HCT116 (cell line): ENCODE measurements at regions not wholly inside any gene's neighbourhood (a gene's known extent, or its start where the extent isn't known, plus 50 kb on each side); places are given as distances from the start of the nearest gene placed in this dataset.

Experiments
- ATAC-seq: fragments of 200-7000 bp; cut with Tn5 transposase; 2 replicates; pipeline ENCODE4 v1.9.1; 2020; ENCODE audit warnings: mild to moderate bottlenecking, moderate library complexity
- BruUV-seq: library from RNA; stranded (reverse); fragments of 400-500 nt; replicated peaks from 2 replicates; lab custom pipeline; 2021; lab: Mats Ljungman, UMichigan
- CTCF ChIA-PET: fragments of 300-600 bp; sonication (Branson Sonifier 250); formaldehyde crosslinking; loops from one replicate; lab custom pipeline; 2021; ENCODE audit warnings: antibody characterized with exemption; lab: Charles Lee
- POLR2A ChIA-PET: fragments of 300-600, 350-600 bp; sonication (Branson Sonifier 250); formaldehyde crosslinking; loops from one replicate; lab custom pipeline; 2021; ENCODE audit warnings: antibody characterized with exemption; lab: Charles Lee
- RAD21 ChIA-PET, 2 experiments: fragments of 300-600 bp; sonication (Branson Sonifier 250); formaldehyde crosslinking; loops; one replicate each; lab custom pipeline; 2023; ENCODE audit warnings: low total read pairs in 2 of 2; ENCODE audit not compliant: uncharacterized antibody in 2 of 2, unreplicated experiment in 2 of 2, low non-redundant PET in 1 of 2; lab: Charles Lee
- DNase-seq: peaks from one replicate; pipeline ENCODE4 v3.0.0-alpha.2; 2010; ENCODE audit warnings: low read depth, low spot score
- H2AFZ ChIP-seq: fragments of 200-600 bp; shearing (Covaris generic), sonication (generic); 2 replicates; pipeline ENCODE4 v1.6.1; 2017; ENCODE audit warnings: low read depth, mixed run types, mixed read lengths, antibody characterized with exemption, low read length; ENCODE audit not compliant: poor library complexity, severe bottlenecking
- H3K27ac ChIP-seq: 2 replicates; pipeline ENCODE4 v1.5.1; 2012; ENCODE audit warnings: low read depth, low read length
- H3K27me3 ChIP-seq: fragments of 200-600 bp; sonication (generic); 2 replicates; pipeline ENCODE4 v1.6.1; 2016; ENCODE audit warnings: mixed run types, low read length, mixed read lengths; ENCODE audit not compliant: insufficient read depth
- H3K36me3 ChIP-seq, 2 experiments: fragments of 200-500 bp in 1 of 2; fragments of 200-600 bp in 1 of 2; sonication (Bioruptor generic) in 1 of 2; sonication (generic) in 1 of 2; 2 replicates each; pipeline versions ENCODE4 v1.5.1 to v1.6.1; 2014 to 2016; ENCODE audit warnings: low read length in 2 of 2, inconsistent platforms in 1 of 2, mixed read lengths in 1 of 2, mixed run types in 1 of 2; ENCODE audit not compliant: insufficient read depth in 2 of 2, control insufficient read depth in 1 of 2
- H3K4me1 ChIP-seq, 2 experiments: fragments of 200-600 bp in 1 of 2; sonication (generic) in 1 of 2; 2 replicates each; pipeline versions ENCODE4 v1.5.1 to v1.6.1; 2012 to 2017; ENCODE audit warnings: low read length in 2 of 2, inconsistent platforms in 1 of 2, mild to moderate bottlenecking in 1 of 2, mixed read lengths in 1 of 2, mixed run types in 1 of 2, moderate library complexity in 1 of 2; ENCODE audit not compliant: insufficient read depth in 2 of 2, control insufficient read depth in 1 of 2
- H3K4me2 ChIP-seq: fragments of 200-600 bp; sonication (generic); 2 replicates; pipeline ENCODE4 v1.6.1; 2017; ENCODE audit warnings: mixed run types, low read length, mixed read lengths
- H3K4me3 ChIP-seq, 2 experiments: fragments of 200-600 bp in 1 of 2; sonication (generic) in 1 of 2; replicated peaks in 1 of 2; 2 replicates each; pipeline ENCODE4 v1.5.1; 2011 to 2016; ENCODE audit warnings: low read length in 2 of 2, control low read depth in 1 of 2, low read depth in 1 of 2, mild to moderate bottlenecking in 1 of 2, mixed read lengths in 1 of 2, mixed run types in 1 of 2
- H3K79me2 ChIP-seq: fragments of 200-600 bp; sonication (generic); 2 replicates; pipeline ENCODE4 v1.6.1; 2017; ENCODE audit warnings: mild to moderate bottlenecking, mixed run types, low read length, moderate library complexity, mixed read lengths; ENCODE audit not compliant: insufficient read depth
- H3K9ac ChIP-seq: fragments of 200-600 bp; sonication (generic); 2 replicates; pipeline ENCODE4 v1.6.1; 2016; ENCODE audit warnings: low read length, mixed read lengths
- H3K9me2 ChIP-seq: fragments of 200-600 bp; sonication (generic), shearing (Covaris generic); 2 replicates; pipeline ENCODE4 v1.6.1; 2017; ENCODE audit warnings: mixed run types, mild to moderate bottlenecking, moderate library complexity; ENCODE audit not compliant: insufficient read depth
- H3K9me3 ChIP-seq, 2 experiments: fragments of 200-500 bp in 1 of 2; fragments of 200-600 bp in 1 of 2; sonication (Bioruptor generic) in 1 of 2; sonication (generic) in 1 of 2; 2 replicates each; pipeline ENCODE4 v1.6.1; 2014 to 2017; ENCODE audit warnings: low read length in 2 of 2, mixed read lengths in 2 of 2, inconsistent platforms in 1 of 2, low read depth in 1 of 2, mild to moderate bottlenecking in 1 of 2, mixed run types in 1 of 2, moderate library complexity in 1 of 2; ENCODE audit not compliant: control insufficient read depth in 1 of 2, insufficient read depth in 1 of 2
- H4K20me1 ChIP-seq: fragments of 200-600 bp; sonication (generic), shearing (Covaris generic); 2 replicates; pipeline ENCODE4 v1.6.1; 2017; ENCODE audit warnings: mixed run types, mild to moderate bottlenecking, moderate library complexity; ENCODE audit not compliant: insufficient read depth
- CBX3 ChIP-seq: IDR thresholded peaks from 2 replicates; pipeline ENCODE4 v1.6.1; 2012; ENCODE audit warnings: low read depth
- CEBPB ChIP-seq: IDR thresholded peaks from 2 replicates; pipeline ENCODE4 v1.6.1; 2012; ENCODE audit warnings: low read depth
- ELF1 ChIP-seq: IDR thresholded peaks from 2 replicates; pipeline ENCODE4 v1.6.1; 2012; ENCODE audit warnings: low read depth, borderline replicate concordance
- EZH2 ChIP-seq: fragments of 200-600 bp; sonication (generic); IDR thresholded peaks from 2 replicates; pipeline ENCODE4 v1.6.1; 2017; ENCODE audit warnings: antibody characterized with exemption, mixed run types
- EZH2phosphoT487 ChIP-seq: fragments of 200-600 bp; IDR thresholded peaks from 2 replicates; pipeline ENCODE4 v1.6.1; 2018; ENCODE audit warnings: antibody characterized with exemption, borderline replicate concordance
- JUND ChIP-seq: IDR thresholded peaks from 2 replicates; pipeline ENCODE4 v1.6.1; 2012
- POLR2A ChIP-seq: IDR thresholded peaks from 2 replicates; pipeline ENCODE4 v1.7.0; 2011; ENCODE audit warnings: borderline replicate concordance; ENCODE audit not compliant: insufficient read depth, insufficient read length; ENCODE audit errors: extremely low read depth
- POLR2AphosphoS5 ChIP-seq: IDR thresholded peaks from 2 replicates; pipeline ENCODE4 v1.6.1; 2011; ENCODE audit warnings: mild to moderate bottlenecking, low read depth, low read length, moderate library complexity
- YY1 ChIP-seq: IDR thresholded peaks from 2 replicates; pipeline ENCODE4 v1.6.1; 2011; ENCODE audit warnings: low read length, low read depth, moderate library complexity, mild to moderate bottlenecking; ENCODE audit not compliant: insufficient replicate concordance; ENCODE audit errors: extremely low read depth
- ZFX ChIP-seq: fragments of 450-650 bp; IDR thresholded peaks from 2 replicates; pipeline ENCODE4 v1.6.1; 2017
- intact Hi-C: fragments of 100-400 bp; cut with micrococcal nuclease; formaldehyde crosslinking; loops from 2 replicates; pipeline ENCODE4 v1.10.0; 2022
- TF ChIP-seq, protein P1 (sequence below), 3 experiments: fragments of 200-600 bp in 1 of 3; sonication (generic) in 1 of 3; IDR thresholded peaks in 2 of 3; conservative IDR thresholded peaks in 1 of 3; 2 replicates each; pipeline ENCODE4 v1.5.1; 2012 to 2017; ENCODE audit warnings: low read depth in 2 of 3, low read length in 2 of 3, antibody characterized with exemption in 1 of 3, borderline replicate concordance in 1 of 3, control low read depth in 1 of 3, mild to moderate bottlenecking in 1 of 3, mixed read lengths in 1 of 3, mixed run types in 1 of 3, moderate library complexity in 1 of 3; ENCODE audit not compliant: insufficient read depth in 1 of 3
- TF ChIP-seq, protein P2 (sequence below): IDR thresholded peaks from 2 replicates; pipeline ENCODE4 v1.6.1; 2011; ENCODE audit warnings: mild to moderate bottlenecking, low read length, moderate library complexity; ENCODE audit not compliant: insufficient replicate concordance; ENCODE audit errors: extremely low read depth
- TF ChIP-seq, protein P3 (sequence below): IDR thresholded peaks from 2 replicates; pipeline ENCODE4 v1.6.1; 2012
- TF ChIP-seq, protein P4 (sequence below): IDR thresholded peaks from 2 replicates; pipeline ENCODE4 v1.6.1; 2012

DNA sequence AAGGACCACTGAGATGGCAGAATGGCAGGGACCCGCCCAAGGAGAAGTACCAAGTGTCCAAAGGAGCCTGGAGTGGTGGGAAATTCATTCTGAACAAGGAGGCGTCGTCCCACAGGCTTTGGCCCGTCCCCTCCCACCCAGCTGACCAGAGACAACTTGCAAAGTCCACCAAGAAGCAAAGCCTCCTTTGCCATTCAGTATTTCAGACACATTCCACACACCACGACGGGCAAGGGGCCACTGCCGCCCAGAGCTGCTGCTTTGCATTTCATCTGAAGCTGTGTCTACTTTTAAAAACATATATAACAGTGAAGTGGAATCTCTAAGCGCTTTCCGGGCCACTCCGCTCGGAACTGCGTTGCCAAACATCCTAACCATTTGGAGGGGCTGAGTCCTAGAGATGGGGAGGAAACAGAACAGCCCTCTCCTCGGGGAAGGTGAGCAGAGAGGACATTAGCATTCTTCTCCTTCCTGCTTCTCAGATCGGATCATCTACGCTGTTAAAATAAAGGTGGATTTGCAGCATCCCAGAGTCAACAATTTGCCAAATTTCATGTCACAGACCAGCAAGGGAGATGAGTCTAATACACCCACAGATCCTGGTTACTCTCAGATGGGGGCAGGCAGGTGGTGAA, 89.0 kb upstream of the ZNF507 start:
- H3K9me3 ChIP-seq, result no peaks in the 10 kb centered on the region
- no peaks in the 10 kb centered on the region for H3K36me3 ChIP-seq
- intact Hi-C loops, result no loop called here
- ATAC-seq (no peak), DNase-seq (no peak)
- BruUV-seq, result no TSS peak
- RAD21 ChIA-PET, result no interaction called here
- no peak overlapping the region for H3K4me3 ChIP-seq
- H2AFZ ChIP-seq, result no peak overlapping the region
- no peak overlapping the region for H3K9ac ChIP-seq
- no peak overlapping the region for H3K4me2 ChIP-seq
- no peak overlapping the region for H3K27ac ChIP-seq
- POLR2A ChIA-PET, result no interaction called here
- H4K20me1 ChIP-seq, result no peaks in the 10 kb centered on the region
- no peaks in the 10 kb centered on the region for H3K27me3 ChIP-seq
- CTCF ChIA-PET, result no interaction called here
- H3K4me1 ChIP-seq, result no peaks in the 10 kb centered on the region
- TF ChIP-seq CBX3, result no peak
- no peak for TF ChIP-seq CEBPB
- TF ChIP-seq, protein P1, sequence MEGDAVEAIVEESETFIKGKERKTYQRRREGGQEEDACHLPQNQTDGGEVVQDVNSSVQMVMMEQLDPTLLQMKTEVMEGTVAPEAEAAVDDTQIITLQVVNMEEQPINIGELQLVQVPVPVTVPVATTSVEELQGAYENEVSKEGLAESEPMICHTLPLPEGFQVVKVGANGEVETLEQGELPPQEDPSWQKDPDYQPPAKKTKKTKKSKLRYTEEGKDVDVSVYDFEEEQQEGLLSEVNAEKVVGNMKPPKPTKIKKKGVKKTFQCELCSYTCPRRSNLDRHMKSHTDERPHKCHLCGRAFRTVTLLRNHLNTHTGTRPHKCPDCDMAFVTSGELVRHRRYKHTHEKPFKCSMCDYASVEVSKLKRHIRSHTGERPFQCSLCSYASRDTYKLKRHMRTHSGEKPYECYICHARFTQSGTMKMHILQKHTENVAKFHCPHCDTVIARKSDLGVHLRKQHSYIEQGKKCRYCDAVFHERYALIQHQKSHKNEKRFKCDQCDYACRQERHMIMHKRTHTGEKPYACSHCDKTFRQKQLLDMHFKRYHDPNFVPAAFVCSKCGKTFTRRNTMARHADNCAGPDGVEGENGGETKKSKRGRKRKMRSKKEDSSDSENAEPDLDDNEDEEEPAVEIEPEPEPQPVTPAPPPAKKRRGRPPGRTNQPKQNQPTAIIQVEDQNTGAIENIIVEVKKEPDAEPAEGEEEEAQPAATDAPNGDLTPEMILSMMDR (IDR thresholded peaks at IDR 0.05 in 2 of 3, conservative IDR thresholded peaks at IDR 0.05 in 1 of 3; ENCODE audit: borderline replicate concordance in 1 of 3, insufficient read depth in 1 of 3, low read depth in 2 of 3, low read length in 2 of 3), result no peak
- TF ChIP-seq POLR2AphosphoS5, result no peak
- H3K9me2 ChIP-seq, result no peaks in the 10 kb centered on the region
- no peaks in the 10 kb centered on the region for H3K79me2 ChIP-seq

DNA sequence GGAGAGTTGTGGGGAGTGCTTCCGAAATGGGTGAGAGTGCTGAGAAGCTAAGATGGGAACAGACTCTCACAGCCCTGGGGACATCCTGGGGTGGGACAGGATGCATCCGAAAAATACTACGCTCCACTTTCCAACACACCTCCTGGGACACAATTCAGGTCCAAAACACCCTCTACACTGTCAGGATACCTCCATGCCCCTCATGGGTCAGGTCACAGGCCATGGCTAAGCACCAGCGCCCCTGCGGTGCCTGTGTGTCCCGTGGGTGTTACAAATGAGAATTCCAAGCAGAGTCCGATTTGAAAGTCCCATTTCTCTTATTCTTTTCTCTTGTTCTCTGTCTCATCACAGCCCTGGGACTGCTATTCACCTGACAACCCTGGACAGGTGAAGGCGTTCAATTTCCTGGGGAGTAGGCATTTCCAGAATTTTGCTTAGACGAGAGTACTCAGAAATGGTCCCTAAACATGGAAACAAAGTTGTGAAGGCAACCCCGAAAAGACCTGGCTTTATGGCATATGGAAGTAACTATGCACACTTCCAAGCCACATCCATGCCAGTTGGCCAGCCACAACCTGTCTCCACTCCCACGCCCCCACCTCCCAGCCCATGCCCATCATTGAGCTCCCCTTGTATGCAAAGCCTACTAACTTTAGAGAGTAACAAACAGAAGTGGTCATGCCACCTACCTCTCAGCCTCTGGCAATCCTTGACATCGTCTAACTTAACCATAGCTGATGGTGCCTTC, 87.9 kb upstream of the ZNF507 start:
- Histone ChIP-seq H3K9ac (no peak overlapping the region), H3K27ac (no peak overlapping the region), H3K79me2 (no peaks in the 10 kb centered on the region), H3K4me3 (no peak overlapping the region), H3K27me3 (no peaks in the 10 kb centered on the region), H3K9me3 (no peaks in the 10 kb centered on the region), H2AFZ (no peak overlapping the region), H3K4me1 (no peaks in the 10 kb centered on the region), H3K36me3 (no peaks in the 10 kb centered on the region), H3K9me2 (no peaks in the 10 kb centered on the region), H4K20me1 (no peaks in the 10 kb centered on the region), H3K4me2 (no peak overlapping the region)
- DNase-seq, result no peak
- POLR2A ChIA-PET, result no interaction called here
- CTCF ChIA-PET, result no interaction called here
- no TSS peak for BruUV-seq
- ATAC-seq, result no peak; the same call in 1 of the 2 replicates
- RAD21 ChIA-PET, result no interaction called here
- intact Hi-C loops, result no loop called here
- TF ChIP-seq EZH2 (no peak), EZH2phosphoT487 (no peak), ZFX (no peak), CEBPB (no peak), POLR2A (no peak), ELF1 (no peak), YY1 (no peak), JUND (no peak)
- TF ChIP-seq, protein P2, sequence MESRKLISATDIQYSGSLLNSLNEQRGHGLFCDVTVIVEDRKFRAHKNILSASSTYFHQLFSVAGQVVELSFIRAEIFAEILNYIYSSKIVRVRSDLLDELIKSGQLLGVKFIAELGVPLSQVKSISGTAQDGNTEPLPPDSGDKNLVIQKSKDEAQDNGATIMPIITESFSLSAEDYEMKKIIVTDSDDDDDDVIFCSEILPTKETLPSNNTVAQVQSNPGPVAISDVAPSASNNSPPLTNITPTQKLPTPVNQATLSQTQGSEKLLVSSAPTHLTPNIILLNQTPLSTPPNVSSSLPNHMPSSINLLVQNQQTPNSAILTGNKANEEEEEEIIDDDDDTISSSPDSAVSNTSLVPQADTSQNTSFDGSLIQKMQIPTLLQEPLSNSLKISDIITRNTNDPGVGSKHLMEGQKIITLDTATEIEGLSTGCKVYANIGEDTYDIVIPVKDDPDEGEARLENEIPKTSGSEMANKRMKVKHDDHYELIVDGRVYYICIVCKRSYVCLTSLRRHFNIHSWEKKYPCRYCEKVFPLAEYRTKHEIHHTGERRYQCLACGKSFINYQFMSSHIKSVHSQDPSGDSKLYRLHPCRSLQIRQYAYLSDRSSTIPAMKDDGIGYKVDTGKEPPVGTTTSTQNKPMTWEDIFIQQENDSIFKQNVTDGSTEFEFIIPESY, result no peak
- TF ChIP-seq, protein P3, sequence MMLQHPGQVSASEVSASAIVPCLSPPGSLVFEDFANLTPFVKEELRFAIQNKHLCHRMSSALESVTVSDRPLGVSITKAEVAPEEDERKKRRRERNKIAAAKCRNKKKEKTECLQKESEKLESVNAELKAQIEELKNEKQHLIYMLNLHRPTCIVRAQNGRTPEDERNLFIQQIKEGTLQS, result no peak
- TF ChIP-seq, protein P4, sequence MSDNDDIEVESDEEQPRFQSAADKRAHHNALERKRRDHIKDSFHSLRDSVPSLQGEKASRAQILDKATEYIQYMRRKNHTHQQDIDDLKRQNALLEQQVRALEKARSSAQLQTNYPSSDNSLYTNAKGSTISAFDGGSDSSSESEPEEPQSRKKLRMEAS, result no peak
